BE2C (cell line): ENCODE measurements at regions not wholly inside any gene's neighbourhood (a gene's known extent, or its start where the extent isn't known, plus 50 kb on each side); places are given as distances from the start of the nearest gene placed in this dataset.

Source experiments
- DNase-seq: peaks from one replicate; pipeline ENCODE4 v3.0.0-alpha.2; 2020
- H3K27me3 ChIP-seq: fragments of 250-450 bp; sonication (Bioruptor Pico); 2 replicates; pipeline ENCODE4 v1.5.1; 2020; ENCODE audit warnings: mild to moderate bottlenecking
- H3K36me3 ChIP-seq: fragments of 250-450 bp; sonication (Bioruptor Pico); 2 replicates; pipeline ENCODE4 v1.5.1; 2020; ENCODE audit warnings: mild to moderate bottlenecking
- H3K4me1 ChIP-seq: fragments of 250-450 bp; sonication (Bioruptor Pico); 2 replicates; pipeline ENCODE4 v1.5.1; 2020
- H3K4me3 ChIP-seq: 2 replicates; pipeline ENCODE4 v1.5.1; 2011; ENCODE audit warnings: low read depth, low read length
- H3K9me3 ChIP-seq: fragments of 250-450 bp; sonication (Bioruptor Pico); 2 replicates; pipeline ENCODE4 v1.5.1; 2020
- CTCF ChIP-seq: IDR thresholded peaks from 2 replicates; pipeline ENCODE4 v1.5.1; 2012; ENCODE audit warnings: mild to moderate bottlenecking, low read depth, low read length

GRCh38 chr11:95650276-95650675 is 139.3 kb downstream of the FAM76B start:
- Histone ChIP-seq H3K4me3 (no peak overlapping the region), H3K36me3 (no peaks in the 10 kb centered on the region), H3K27me3 (no peaks in the 10 kb centered on the region), H3K4me1 (peaks cover 36% of the 10 kb centered on the region), H3K9me3 (no peaks in the 10 kb centered on the region)
- no peak for TF ChIP-seq CTCF
- no peak for DNase-seq

- no peak for TF ChIP-seq CTCF
- H3K27me3 ChIP-seq: no peaks in the 10 kb centered on the region
- no peaks in the 10 kb centered on the region for H3K9me3 ChIP-seq
- no peak overlapping the region for H3K4me3 ChIP-seq
- H3K4me1 ChIP-seq: peaks cover 43% of the 10 kb centered on the region
- no peak for DNase-seq
- no peaks in the 10 kb centered on the region for H3K36me3 ChIP-seq
Observed at GRCh38 chr11:95647871-95648270, 141.7 kb downstream of the FAM76B start.

GRCh38 chr11:95647355-95647754 is 142.2 kb downstream of the FAM76B start:
- DNase-seq: no peak
- no peak overlapping the region for H3K4me3 ChIP-seq
- H3K4me1 ChIP-seq: peaks cover 39% of the 10 kb centered on the region
- H3K27me3 ChIP-seq: no peaks in the 10 kb centered on the region
- no peaks in the 10 kb centered on the region for H3K36me3 ChIP-seq
- no peak for TF ChIP-seq CTCF
- H3K9me3 ChIP-seq: no peaks in the 10 kb centered on the region

GRCh38 chr11:95641495-95641894 is 148.1 kb downstream of the FAM76B start:
- DNase-seq: no peak
- Histone ChIP-seq H3K4me1 (peaks cover 8% of the 10 kb centered on the region; the same call in 1 of the 2 replicates), H3K4me3 (no peak overlapping the region), H3K9me3 (no peaks in the 10 kb centered on the region; the same call in 1 of the 2 replicates), H3K36me3 (no peaks in the 10 kb centered on the region), H3K27me3 (no peaks in the 10 kb centered on the region)
- TF ChIP-seq CTCF: no peak

- H3K36me3 ChIP-seq: no peaks in the 10 kb centered on the region
- DNase-seq: no peak
- H3K27me3 ChIP-seq: no peaks in the 10 kb centered on the region
- no peaks in the 10 kb centered on the region; the same call in 1 of the 2 replicates for H3K9me3 ChIP-seq
- no peaks in the 10 kb centered on the region for H3K4me1 ChIP-seq
- no peak overlapping the region for H3K4me3 ChIP-seq
- no peak for TF ChIP-seq CTCF
Observed at GRCh38 chr11:95638501-95638900, 151.1 kb downstream of the FAM76B start.

- Histone ChIP-seq H3K36me3 (no peaks in the 10 kb centered on the region), H3K4me3 (no peak overlapping the region), H3K9me3 (no peaks in the 10 kb centered on the region), H3K27me3 (no peaks in the 10 kb centered on the region), H3K4me1 (no peaks in the 10 kb centered on the region)
- TF ChIP-seq CTCF: no peak
- DNase-seq: no peak
Observed at GRCh38 chr11:95625164-95625900, 164.2 kb downstream of the FAM76B start.
